ENCODE measurements at regions not wholly inside any gene's neighbourhood (a gene's known extent, or its start where the extent isn't known, plus 50 kb on each side); places are given as distances from the start of the nearest gene placed in this dataset.
A peak's percentile ranks its signal among the peaks of the same experiment; 100 is the strongest.
"Not testable (repeated sequence)": the region's sequence is repeated elsewhere in the genome, so short reads cannot be mapped to it uniquely, and the experiment has no call there.

DNA sequence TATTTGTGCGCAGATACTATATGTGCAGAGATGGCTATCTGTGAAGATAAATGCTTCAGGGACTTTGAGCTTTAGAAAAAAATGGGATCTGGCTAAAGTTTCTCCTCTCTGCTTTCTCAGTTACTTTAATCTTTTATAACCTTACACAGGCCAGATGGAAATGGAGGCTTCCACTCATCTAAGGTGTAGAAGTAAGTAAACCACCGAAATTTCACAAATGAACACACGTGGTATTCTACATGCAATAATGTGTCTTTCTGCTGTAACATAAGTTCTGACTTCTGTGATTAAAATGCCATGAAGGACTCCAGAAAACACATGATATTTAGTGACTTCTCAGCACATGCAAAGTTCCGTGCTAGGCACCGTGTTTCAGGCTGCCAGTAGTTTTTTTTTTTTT lies 99.1 kb upstream of the FOXN3 start:
- in situ Hi-C loops (cut with MboI; ENCODE audit: low pct_unique_long_range_greater_than_20kb, low sequenced_read_pairs, unreplicated experiment) = no loop called here
- TF ChIP-seq, protein P1, sequence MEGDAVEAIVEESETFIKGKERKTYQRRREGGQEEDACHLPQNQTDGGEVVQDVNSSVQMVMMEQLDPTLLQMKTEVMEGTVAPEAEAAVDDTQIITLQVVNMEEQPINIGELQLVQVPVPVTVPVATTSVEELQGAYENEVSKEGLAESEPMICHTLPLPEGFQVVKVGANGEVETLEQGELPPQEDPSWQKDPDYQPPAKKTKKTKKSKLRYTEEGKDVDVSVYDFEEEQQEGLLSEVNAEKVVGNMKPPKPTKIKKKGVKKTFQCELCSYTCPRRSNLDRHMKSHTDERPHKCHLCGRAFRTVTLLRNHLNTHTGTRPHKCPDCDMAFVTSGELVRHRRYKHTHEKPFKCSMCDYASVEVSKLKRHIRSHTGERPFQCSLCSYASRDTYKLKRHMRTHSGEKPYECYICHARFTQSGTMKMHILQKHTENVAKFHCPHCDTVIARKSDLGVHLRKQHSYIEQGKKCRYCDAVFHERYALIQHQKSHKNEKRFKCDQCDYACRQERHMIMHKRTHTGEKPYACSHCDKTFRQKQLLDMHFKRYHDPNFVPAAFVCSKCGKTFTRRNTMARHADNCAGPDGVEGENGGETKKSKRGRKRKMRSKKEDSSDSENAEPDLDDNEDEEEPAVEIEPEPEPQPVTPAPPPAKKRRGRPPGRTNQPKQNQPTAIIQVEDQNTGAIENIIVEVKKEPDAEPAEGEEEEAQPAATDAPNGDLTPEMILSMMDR (IDR thresholded peaks at IDR 0.05; ENCODE audit: extremely low read depth, insufficient read depth, missing control alignments) = no peak
- DNase-seq (ENCODE audit: low spot score) = no peak

DNA sequence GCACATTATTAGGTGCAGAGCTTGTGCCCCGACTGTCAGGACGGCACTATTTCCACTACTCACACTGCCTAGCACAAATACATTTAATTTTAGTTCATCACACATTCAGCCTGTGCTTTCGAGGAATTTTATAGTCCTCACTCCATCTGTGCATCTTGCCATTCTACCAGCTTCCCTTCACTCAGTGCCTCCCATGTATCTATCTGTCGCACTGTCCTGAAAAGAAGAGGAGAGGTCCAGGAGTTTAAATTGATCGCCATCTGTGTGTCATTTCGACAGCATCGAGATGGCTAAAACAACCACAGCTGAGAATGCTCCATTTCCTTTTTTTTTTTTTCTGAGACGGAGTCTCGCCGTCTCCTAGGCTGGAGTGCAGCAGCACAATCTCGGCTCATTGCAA lies 97.6 kb upstream of the FOXN3 start:
- TF ChIP-seq, protein P1 (IDR thresholded peaks at IDR 0.05; ENCODE audit: extremely low read depth, insufficient read depth, missing control alignments) = no peak
- in situ Hi-C loops (cut with MboI; ENCODE audit: low pct_unique_long_range_greater_than_20kb, low sequenced_read_pairs, unreplicated experiment) = no loop called here

DNA sequence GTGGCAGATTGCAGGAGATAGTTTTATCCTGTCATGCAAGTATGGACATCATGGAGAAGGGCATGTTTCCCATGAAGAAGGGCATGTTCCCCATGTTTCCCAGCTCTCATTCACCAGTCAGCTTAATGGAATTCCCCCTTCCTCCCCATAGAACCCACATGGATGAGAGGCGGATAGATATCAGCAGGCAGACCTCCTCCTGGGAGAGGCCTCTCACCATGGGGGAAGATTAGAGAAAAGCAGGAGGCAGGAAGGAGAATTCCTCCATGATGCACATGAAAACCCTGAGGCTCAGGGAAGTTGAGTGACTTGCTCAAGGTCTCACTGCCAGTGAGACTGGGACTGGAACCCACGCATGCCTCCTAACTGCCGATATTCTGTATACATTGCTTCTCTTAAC lies 92.9 kb upstream of the FOXN3 start:
- no peak for DNase-seq (ENCODE audit: low spot score)
- in situ Hi-C loops (cut with MboI; ENCODE audit: low pct_unique_long_range_greater_than_20kb, low sequenced_read_pairs, unreplicated experiment) = no loop called here
- TF ChIP-seq, protein P1 (IDR thresholded peaks at IDR 0.05; ENCODE audit: extremely low read depth, insufficient read depth, missing control alignments) = no peak

More for the DNA sequence above, 97.6 kb upstream of the FOXN3 start:
- DNase-seq (ENCODE audit: low spot score) = no peak

DNA sequence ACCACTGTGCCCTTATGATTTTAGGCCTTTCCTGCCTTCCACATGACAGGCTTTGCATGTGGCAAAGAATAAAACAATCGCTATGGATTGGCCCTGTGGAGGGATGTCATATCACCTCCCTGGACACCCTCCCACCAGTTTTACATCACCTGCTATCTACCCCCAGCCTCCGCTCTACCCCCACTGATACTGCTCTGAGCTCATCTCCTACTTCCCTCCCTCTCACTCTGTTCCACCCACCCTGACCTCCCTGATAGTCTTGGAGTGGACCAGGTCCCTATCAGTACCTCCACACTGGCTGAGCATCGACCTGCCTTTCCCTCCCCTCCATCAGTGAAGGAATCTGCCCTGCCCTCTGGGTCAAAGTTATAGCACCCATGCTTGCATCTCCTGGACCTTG lies 91.8 kb upstream of the FOXN3 start:
- in situ Hi-C loops (cut with MboI; ENCODE audit: low pct_unique_long_range_greater_than_20kb, low sequenced_read_pairs, unreplicated experiment) = no loop called here
- no peak for DNase-seq (ENCODE audit: low spot score)
- TF ChIP-seq, protein P1 (IDR thresholded peaks at IDR 0.05; ENCODE audit: extremely low read depth, insufficient read depth, missing control alignments) = no peak

DNA sequence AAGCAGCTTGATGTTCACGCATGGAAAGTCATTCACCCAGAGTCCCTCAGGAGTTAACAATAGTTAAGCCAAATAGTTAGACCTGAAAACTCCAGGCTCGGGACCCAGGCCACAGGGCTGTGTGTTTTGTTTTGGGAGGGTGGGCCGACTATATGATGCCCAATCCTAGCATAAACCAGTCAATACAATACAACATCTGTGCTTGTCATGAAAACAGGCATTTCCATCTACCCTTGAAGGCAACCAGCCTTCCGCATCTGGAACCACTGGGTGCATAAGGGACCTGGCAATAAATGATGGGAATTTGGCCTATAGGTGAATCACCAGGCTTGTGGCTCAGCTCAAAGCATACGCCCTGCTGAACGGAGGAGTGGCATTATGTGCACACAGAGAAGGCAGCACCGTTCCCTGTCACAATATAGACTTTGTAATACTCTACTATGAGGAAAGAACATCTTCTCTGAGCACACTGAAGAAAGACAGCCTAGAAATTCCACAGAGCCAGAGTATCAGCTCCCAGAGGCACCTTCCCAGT lies 91.0 kb upstream of the FOXN3 start:
- no peak for DNase-seq (ENCODE audit: low spot score)
- in situ Hi-C loops (cut with MboI; ENCODE audit: low pct_unique_long_range_greater_than_20kb, low sequenced_read_pairs, unreplicated experiment) = no loop called here
- TF ChIP-seq, protein P1 (IDR thresholded peaks at IDR 0.05; ENCODE audit: extremely low read depth, insufficient read depth, missing control alignments) = no peak

DNA sequence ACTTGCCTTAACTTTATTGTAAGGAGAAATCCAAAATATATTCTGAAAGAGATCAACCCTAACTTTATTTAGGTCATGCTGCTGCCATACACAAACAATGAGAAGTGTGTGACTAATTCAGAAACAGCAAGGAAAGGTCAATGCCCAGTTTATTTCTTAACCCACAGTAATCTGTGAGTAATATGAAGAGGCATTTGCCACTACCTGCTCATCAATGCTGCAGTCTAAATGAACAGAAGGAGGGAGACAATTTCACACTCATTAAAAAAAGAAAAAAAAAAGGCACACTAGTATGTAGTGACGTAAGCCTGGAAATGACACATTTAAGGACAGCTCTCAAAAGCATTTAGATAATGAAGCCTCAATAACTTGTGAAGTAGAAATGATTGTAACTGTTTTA lies 90.5 kb upstream of the FOXN3 start:
- TF ChIP-seq, protein P1 (IDR thresholded peaks at IDR 0.05; ENCODE audit: extremely low read depth, insufficient read depth, missing control alignments) = no peak
- in situ Hi-C loops (cut with MboI; ENCODE audit: low pct_unique_long_range_greater_than_20kb, low sequenced_read_pairs, unreplicated experiment) = no loop called here
- DNase-seq (ENCODE audit: low spot score) = peak; percentile 26

DNA sequence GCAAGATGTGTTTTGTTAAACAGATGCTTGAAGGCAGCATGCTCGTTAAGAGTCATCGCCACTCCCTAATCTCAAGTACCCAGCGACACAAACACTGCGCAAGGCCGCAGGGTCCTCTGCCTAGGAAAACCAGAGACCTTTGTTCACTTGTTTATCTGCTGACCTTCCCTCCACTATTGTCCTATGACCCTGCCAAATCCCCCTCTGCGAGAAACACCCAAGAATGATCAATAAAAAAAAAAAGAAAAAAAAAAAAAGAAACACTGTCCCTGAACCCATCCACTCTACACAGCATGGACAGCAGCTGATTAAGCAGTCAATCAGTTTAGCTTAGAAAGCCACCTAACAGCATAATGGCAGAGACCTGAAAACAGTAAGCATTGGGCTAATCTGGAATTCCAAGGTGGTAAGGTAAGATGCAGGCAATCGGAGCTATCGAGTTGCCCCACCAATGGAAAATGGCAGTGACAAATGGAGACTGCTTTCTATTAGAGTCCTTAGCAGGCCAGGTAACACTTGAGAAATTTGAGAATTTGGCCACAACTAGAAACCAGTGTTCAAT lies 89.9 kb upstream of the FOXN3 start:
- in situ Hi-C loops (cut with MboI; ENCODE audit: low pct_unique_long_range_greater_than_20kb, low sequenced_read_pairs, unreplicated experiment); DNase-seq (ENCODE audit: low spot score): not testable (repeated sequence)
